GM12872 (cell line): ENCODE measurements at regions not wholly inside any gene's neighbourhood (a gene's known extent, or its start where the extent isn't known, plus 50 kb on each side); places are given as distances from the start of the nearest gene placed in this dataset.
A peak's percentile ranks its signal among the peaks of the same experiment; 100 is the strongest.

Source experiments
- CTCF ChIP-seq: IDR thresholded peaks from 3 replicates; pipeline ENCODE4 v1.5.1; 2011; ENCODE audit warnings: low read depth, mild to moderate bottlenecking, low read length, moderate library complexity; ENCODE audit not compliant: insufficient read depth

GRCh38 chr11:32310214-32310601 lies 125.1 kb downstream of the WT1 start:
- TF ChIP-seq CTCF = no peak

GRCh38 chr11:32311346-32312065 lies 123.8 kb downstream of the WT1 start:
- TF ChIP-seq CTCF = no peak

GRCh38 chr11:32312206-32312817 lies 123.0 kb downstream of the WT1 start:
- no peak for TF ChIP-seq CTCF

GRCh38 chr11:32312865-32313403 lies 122.4 kb downstream of the WT1 start:
- TF ChIP-seq CTCF = peak; percentile 59

- no peak for TF ChIP-seq CTCF
Measured at GRCh38 chr11:32313477-32313876, 121.9 kb downstream of the WT1 start.

GRCh38 chr11:32315121-32315520 lies 120.2 kb downstream of the WT1 start:
- no peak for TF ChIP-seq CTCF

GRCh38 chr11:32316232-32316631 lies 119.1 kb downstream of the WT1 start:
- TF ChIP-seq CTCF = no peak
